Suppressor macrophage (primary cell): ENCODE measurements at regions not wholly inside any gene's neighbourhood (a gene's known extent, or its start where the extent isn't known, plus 50 kb on each side); places are given as distances from the start of the nearest gene placed in this dataset.

Experiments
- DNase-seq, 4 experiments: peaks; one replicate each; pipeline ENCODE4 v3.0.0-alpha.2; 2020 to 2022

DNA sequence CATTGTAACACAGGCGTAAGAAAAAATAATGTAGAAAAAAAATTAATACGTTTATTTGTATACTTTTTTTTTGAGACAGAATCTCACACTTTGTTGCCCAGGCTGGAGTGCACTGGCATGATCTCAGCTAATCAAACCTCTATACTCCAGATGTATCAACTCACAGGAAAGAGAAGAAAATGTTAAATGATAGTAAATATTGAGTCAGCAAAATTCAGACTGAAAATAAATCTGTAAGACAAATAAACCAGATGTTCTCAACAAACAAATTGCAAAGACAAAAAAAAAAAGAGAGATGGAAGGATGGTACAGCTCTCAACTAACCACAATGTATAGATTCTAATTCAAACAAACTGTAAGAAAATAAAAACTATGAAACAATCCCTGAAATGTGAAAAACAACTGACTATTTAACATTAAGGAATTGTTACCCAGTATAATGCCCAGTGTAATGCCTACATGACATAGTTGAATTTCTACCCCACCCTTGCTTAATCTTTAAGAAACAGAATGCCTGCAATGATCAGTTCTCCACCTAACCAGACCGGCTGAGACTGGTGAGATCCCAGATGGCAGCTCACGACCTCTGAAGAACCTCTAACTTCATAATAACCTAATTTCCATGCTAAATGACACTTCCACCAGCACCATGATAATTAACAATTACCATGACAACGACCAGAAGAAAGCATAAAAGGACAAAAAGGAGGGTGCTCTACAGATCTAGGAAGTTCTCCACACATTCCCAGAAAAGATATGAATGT is 272.0 kb upstream of the GNAI1 start:
- no peak for DNase-seq

- DNase-seq = no peak
Observed at GRCh38 chr7:79855172-79855571, 279.5 kb upstream of the GNAI1 start.

- no peak for DNase-seq
Observed at GRCh38 chr7:79854621-79855020, 280.0 kb upstream of the GNAI1 start.

- DNase-seq = no peak
Observed at GRCh38 chr7:79837915-79838314, 296.7 kb upstream of the GNAI1 start.

DNA sequence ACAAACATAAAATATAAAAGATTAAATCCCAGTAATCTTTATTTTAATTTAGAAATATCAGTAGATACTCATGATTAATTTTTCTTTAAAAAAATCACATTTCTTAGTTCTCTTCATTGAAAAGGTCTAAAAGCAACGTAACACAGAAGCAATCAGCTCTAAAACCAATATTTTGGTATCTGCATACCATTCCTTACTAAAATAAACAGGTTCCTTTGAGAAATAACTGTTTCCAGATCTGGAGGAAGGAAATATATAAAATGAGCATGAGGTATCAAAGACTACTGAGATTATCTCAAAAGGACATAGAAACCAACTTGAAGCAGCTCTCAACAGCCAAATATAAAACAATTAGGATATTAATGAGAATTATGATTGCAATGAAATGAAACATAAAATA is 301.0 kb upstream of the GNAI1 start:
- no peak for DNase-seq

DNA sequence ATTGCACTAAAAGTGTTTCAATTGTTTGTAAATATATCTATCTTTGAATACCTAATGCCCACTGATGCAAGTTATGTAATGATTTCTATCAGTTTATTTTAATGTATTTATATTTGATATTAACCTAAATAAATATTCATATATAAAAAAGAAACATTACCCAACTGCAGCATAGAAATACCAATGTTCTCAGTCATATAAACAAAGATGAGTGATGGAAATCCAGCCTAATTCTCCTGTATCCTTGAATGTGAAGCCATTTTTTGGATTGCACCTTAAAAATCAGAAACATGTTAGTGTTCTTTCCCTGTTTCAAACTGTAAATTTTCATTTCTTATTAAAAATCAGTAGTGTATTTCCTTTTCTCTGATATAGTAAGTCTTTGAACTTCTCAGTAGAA is 305.8 kb upstream of the GNAI1 start:
- no peak for DNase-seq

GRCh38 chr7:79823246-79823951 is 311.2 kb upstream of the GNAI1 start:
- no peak for DNase-seq

- DNase-seq = no peak
Observed at GRCh38 chr7:79822620-79823240, 311.9 kb upstream of the GNAI1 start.

- no peak for DNase-seq
Observed at GRCh38 chr7:79820387-79820786, 314.2 kb upstream of the GNAI1 start.

DNA sequence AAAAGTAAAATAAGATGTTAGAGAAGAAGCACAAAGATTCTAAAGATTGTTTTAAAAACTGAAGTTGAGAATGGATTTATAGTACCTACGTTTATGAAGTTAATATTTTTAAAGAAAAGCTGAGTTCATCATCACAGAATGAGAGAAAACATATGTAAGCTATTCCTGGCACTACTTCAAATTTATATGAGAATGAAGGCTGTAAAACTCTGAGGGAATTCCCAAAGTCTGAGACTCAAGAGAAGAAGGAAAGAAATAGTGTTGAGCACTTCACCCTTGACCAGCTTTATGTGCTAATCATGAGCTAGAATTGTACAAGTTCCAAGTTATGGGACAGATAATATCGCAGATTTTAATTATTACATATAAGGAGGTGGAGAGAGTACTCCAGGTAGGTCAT is 323.7 kb upstream of the GNAI1 start:
- no peak for DNase-seq

GRCh38 chr7:79806161-79806734 is 328.4 kb upstream of the GNAI1 start:
- DNase-seq = no peak

GRCh38 chr7:79790656-79791262 is 337.3 kb upstream of the MAGI2 start:
- no peak for DNase-seq

DNA sequence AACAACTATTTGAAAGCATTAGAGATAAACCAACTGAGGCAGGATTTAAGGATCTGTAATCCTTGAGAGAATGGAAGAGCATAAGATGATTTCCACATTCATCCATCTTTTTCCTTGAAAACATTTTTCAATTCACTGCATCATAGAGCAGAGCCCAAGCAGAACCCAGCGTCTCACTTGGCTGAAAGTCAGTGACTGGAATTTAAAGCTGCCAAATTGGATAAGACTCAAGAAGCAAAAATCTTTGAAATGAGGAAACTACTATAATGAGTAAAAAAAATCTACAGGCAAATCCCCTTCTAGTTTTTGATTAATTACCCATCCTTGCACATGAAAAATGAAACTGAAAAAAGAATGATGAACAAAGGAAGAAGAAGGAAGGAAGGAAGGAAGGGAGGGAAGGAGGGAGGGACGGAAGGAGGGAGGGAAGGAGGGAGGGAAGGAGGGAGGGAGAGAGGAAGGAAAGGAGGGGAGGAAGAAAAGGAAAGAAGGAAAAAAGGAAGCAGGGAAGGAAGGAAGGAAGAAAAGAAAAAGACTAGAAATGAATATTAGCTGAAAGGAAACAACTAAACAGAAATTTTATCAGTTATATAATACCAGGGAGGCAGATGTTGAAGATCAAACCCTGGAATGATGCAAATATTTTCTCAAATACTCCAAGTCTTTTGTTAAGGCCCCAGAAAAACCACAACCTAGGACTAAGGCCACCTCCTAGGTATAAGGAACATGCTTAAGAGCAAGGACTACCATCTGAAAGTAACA is 336.3 kb upstream of the MAGI2 start:
- no peak for DNase-seq

GRCh38 chr7:79787623-79788022 is 334.2 kb upstream of the MAGI2 start:
- DNase-seq = no peak

DNA sequence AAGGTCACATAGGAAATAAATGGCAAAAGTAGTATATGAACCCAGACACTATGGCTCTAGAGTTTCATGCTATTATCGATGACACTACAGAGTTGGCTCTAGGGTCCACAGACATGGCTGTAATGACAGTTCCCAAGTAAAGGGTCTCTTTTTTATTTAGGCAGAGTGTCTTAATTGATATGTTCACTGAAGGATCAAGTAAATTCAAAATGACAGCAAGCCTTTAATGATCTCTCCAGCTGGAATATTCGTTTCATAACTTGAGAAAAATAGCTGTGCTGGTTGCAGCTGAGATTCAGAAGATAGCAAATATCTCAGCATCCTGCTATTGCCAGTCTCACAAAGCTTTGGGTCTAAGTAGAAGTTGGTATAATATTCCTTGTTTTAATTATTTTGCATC is 333.6 kb upstream of the MAGI2 start:
- DNase-seq = no peak

- DNase-seq = no peak
Observed at GRCh38 chr7:79786187-79786586, 332.7 kb upstream of the MAGI2 start.

DNA sequence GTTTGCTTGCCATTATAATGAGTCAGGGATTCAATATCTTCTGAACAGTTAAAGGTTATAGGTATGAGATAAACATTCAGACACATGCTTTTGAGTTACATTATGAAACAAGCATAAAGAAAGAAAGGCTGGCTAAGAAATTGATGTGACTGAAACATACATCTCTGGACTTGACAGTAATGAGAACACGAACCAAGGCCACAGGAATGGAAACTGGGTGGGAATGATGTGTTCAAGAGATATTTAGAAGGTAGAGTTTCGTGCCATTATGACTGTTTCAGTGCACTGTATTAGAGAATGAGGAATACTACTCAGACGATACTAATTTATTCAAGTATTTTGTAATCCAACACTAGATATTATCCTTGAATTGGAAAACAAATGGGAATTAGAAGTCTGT is 332.1 kb upstream of the MAGI2 start:
- no peak for DNase-seq

- no peak for DNase-seq
Observed at GRCh38 chr7:79782906-79783305, 329.4 kb upstream of the MAGI2 start.

- no peak for DNase-seq
Observed at GRCh38 chr7:79782256-79782655, 328.8 kb upstream of the MAGI2 start.

DNA sequence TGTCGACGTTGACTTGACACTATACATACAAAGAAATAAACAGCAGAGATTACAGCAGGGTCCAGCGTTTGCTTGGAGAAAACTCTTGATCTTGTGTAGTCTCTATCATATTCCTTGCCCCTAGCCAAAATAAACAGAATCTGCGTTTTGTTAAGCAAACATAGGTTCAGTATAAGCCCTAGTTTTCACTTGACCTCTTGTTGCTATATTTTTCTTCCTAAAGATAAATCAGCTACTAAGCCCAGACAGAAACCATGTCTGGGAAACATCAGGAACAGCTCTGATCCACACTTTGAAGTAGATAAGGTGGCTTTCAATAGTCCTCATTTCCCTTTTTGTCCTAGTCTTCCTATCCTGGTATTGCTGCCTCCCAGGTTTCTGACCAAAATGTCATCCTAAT is 328.2 kb upstream of the MAGI2 start:
- DNase-seq = no peak

DNA sequence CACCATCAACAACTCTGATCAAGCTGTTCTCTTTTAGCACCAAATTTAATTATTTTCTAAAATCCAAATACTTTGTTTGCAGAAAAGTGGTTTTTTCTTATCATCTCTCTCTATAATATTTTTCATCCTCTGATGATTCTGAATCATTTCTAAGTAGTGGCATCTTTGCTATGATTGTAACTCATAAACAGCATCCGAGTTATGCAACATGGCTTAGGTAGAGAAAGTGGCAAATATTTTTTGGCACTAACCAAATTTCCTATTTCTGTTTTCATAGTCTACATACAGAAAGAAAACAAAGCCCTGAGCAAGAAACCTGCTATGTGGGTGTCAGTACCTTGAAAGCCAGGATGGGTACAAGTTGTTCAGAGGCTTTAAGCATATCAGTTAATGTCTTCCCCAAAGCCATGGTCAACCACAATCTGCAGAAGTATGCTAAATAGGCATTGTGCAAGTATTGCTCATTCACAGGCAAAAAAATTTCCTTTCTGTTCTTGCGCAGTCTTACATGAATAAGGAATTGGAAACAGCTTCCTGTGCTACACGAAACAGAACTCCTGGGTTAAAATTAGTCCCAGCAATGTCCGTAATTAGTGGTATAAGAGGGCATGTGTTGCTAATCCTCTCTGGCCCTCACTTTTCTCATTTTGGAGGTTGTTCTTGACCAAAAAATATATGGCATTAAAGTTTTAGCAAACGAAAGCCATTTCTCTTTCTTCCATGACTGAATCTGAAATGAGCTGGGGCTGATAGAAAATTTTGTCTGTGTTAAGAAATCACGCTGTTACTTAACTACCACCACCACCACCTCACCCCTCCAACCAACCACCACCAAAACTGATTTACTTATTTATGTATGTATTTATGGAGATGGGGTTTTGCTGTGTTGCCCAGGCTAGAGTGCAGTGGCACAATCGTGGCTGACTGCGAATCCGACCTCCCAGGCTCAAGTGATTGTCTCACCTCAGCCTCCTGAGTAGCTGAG is 325.6 kb upstream of the MAGI2 start:
- peak; percentile 58 to 84 (median 76) for DNase-seq
